ENCODE measurements at regions not wholly inside any gene's neighbourhood (a gene's known extent, or its start where the extent isn't known, plus 50 kb on each side); places are given as distances from the start of the nearest gene placed in this dataset.
"Not testable (repeated sequence)": the region's sequence is repeated elsewhere in the genome, so short reads cannot be mapped to it uniquely, and the experiment has no call there.

GRCh38 chr10:61600399-61600798 lies 62.3 kb upstream of the CABCOCO1 start:
- no peak overlapping the region for H3K27ac ChIP-seq
- TF ChIP-seq ZFX (IDR thresholded peaks at IDR 0.05; ENCODE audit: borderline replicate concordance) (no peak), CTCF (IDR thresholded peaks at IDR 0.05) (no peak)

- H3K27ac ChIP-seq = no peak overlapping the region
- TF ChIP-seq ZFX (IDR thresholded peaks at IDR 0.05; ENCODE audit: borderline replicate concordance) (no peak), CTCF (IDR thresholded peaks at IDR 0.05) (no peak)
Measured at GRCh38 chr10:61594430-61594829, 68.3 kb upstream of the CABCOCO1 start.

- TF ChIP-seq ZFX (IDR thresholded peaks at IDR 0.05; ENCODE audit: borderline replicate concordance) (no peak), CTCF (IDR thresholded peaks at IDR 0.05) (peak; percentile 78)
- no peak overlapping the region for H3K27ac ChIP-seq
Measured at GRCh38 chr10:61592581-61592980, 70.1 kb upstream of the CABCOCO1 start.

- no peak for TF ChIP-seq CTCF (IDR thresholded peaks at IDR 0.05)
- H3K27ac ChIP-seq = no peak overlapping the region
Measured at GRCh38 chr10:61589547-61590243, 73.0 kb upstream of the CABCOCO1 start.

GRCh38 chr10:61588770-61589211 lies 73.9 kb upstream of the CABCOCO1 start:
- H3K27ac ChIP-seq = no peak overlapping the region
- no peak for TF ChIP-seq CTCF (IDR thresholded peaks at IDR 0.05)
- no peak for TF ChIP-seq ZFX (IDR thresholded peaks at IDR 0.05; ENCODE audit: borderline replicate concordance)

GRCh38 chr10:61586829-61587228 lies 75.9 kb upstream of the CABCOCO1 start:
- no peak overlapping the region for H3K27ac ChIP-seq
- no peak for TF ChIP-seq ZFX (IDR thresholded peaks at IDR 0.05; ENCODE audit: borderline replicate concordance)
- TF ChIP-seq CTCF (IDR thresholded peaks at IDR 0.05) = no peak

- TF ChIP-seq ZFX (IDR thresholded peaks at IDR 0.05; ENCODE audit: borderline replicate concordance) = no peak
- no peak for TF ChIP-seq CTCF (IDR thresholded peaks at IDR 0.05)
Measured at GRCh38 chr10:61580608-61581007, 82.1 kb upstream of the CABCOCO1 start.

GRCh38 chr10:61570204-61570603 lies 92.5 kb upstream of the CABCOCO1 start:
- H3K27ac ChIP-seq = not testable (repeated sequence)

More at GRCh38 chr10:61580608-61581007, 82.1 kb upstream of the CABCOCO1 start:
- no peak overlapping the region for H3K27ac ChIP-seq
